Upper lobe of right lung (tissue), 1 donor: ENCODE measurements at regions not wholly inside any gene's neighbourhood (a gene's known extent, or its start where the extent isn't known, plus 50 kb on each side); places are given as distances from the start of the nearest gene placed in this dataset.

ENCODE experiments used
- ATAC-seq: fragments of 200-7000 bp; cut with Tn5 transposase; one replicate; pipeline ENCODE4 v1.9.1; 2020; ENCODE audit warnings: mild to moderate bottlenecking, moderate library complexity
- DNase-seq: peaks from one replicate; pipeline ENCODE4 v3.0.0-alpha.2; 2020
- H3K27ac ChIP-seq: fragments of 200-600 bp; one replicate; pipeline ENCODE4 v1.8.0; 2022
- H3K27me3 ChIP-seq: fragments of 200-600 bp; one replicate; pipeline ENCODE4 v1.8.0; 2022; ENCODE audit warnings: mild to moderate bottlenecking
- H3K36me3 ChIP-seq: fragments of 200-600 bp; one replicate; pipeline ENCODE4 v1.8.0; 2022
- H3K4me1 ChIP-seq: fragments of 200-600 bp; one replicate; pipeline ENCODE4 v1.8.0; 2022
- H3K4me3 ChIP-seq: fragments of 200-600 bp; one replicate; pipeline ENCODE4 v1.8.0; 2022; ENCODE audit warnings: mild to moderate bottlenecking
- H3K9me3 ChIP-seq: fragments of 200-600 bp; one replicate; pipeline ENCODE4 v1.8.0; 2022
- CTCF ChIP-seq: fragments of 200-600 bp; IDR thresholded peaks from one replicate; pipeline ENCODE4 v1.8.0; 2022; ENCODE audit warnings: antibody characterized with exemption
- intact Hi-C: fragments of 100-400 bp; cut with DNase I; formaldehyde crosslinking; loops from one replicate; pipeline ENCODE4 v1.11.0; 2022
- donor health status: DM: no; HTN: yes; CAD: no; lungs with severe emphysema.

GRCh38 chr10:111831058-111831457 lies 352.5 kb downstream of the GPAM start:
- Histone ChIP-seq H3K4me1 (no peaks in the 10 kb centered on the region), H3K27me3 (no peaks in the 10 kb centered on the region), H3K36me3 (no peaks in the 10 kb centered on the region), H3K27ac (no peak overlapping the region), H3K9me3 (no peaks in the 10 kb centered on the region), H3K4me3 (no peak overlapping the region)
- ATAC-seq, result no peak
- no peak for TF ChIP-seq CTCF
- no peak for DNase-seq
- intact Hi-C loops, result no loop called here

- no peaks in the 10 kb centered on the region for H3K36me3 ChIP-seq
- ATAC-seq (no peak), DNase-seq (no peak)
- H3K27me3 ChIP-seq, result no peaks in the 10 kb centered on the region
- H3K4me3 ChIP-seq, result no peak overlapping the region
- no peaks in the 10 kb centered on the region for H3K4me1 ChIP-seq
- no peak for TF ChIP-seq CTCF
- no peak overlapping the region for H3K27ac ChIP-seq
- no peaks in the 10 kb centered on the region for H3K9me3 ChIP-seq
- intact Hi-C loops, result no loop called here
Observed at GRCh38 chr10:111833251-111833650, 350.3 kb downstream of the GPAM start.

- Histone ChIP-seq H3K9me3 (no peaks in the 10 kb centered on the region), H3K27me3 (no peaks in the 10 kb centered on the region), H3K36me3 (no peaks in the 10 kb centered on the region), H3K27ac (no peak overlapping the region), H3K4me1 (no peaks in the 10 kb centered on the region), H3K4me3 (no peak overlapping the region)
- DNase-seq (no peak), ATAC-seq (no peak)
- no peak for TF ChIP-seq CTCF
- intact Hi-C loops, result no loop called here
Observed at GRCh38 chr10:111835574-111835973, 348.0 kb downstream of the GPAM start.

DNA sequence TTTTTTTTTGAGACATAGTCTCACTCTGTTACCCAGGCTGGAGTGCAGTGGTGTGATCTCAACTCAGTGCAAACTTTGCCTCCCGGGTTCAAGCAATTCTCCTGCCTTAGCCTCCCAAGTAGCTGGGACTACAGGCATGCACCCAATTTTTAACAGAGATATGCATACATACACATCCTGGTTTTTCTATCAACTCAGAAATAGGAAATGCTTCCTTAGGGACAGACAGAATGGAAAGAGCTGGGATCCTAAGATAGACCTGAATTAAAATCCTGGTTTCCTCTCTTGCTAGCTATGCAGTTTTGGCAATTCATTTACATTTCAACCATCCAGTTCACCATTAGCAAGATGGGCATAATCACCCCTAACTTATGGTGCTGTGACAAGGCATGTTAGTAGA lies 347.5 kb downstream of the GPAM start:
- intact Hi-C loops, result no loop called here
- Histone ChIP-seq H3K27ac (no peak overlapping the region), H3K9me3 (no peaks in the 10 kb centered on the region), H3K27me3 (no peaks in the 10 kb centered on the region), H3K4me1 (no peaks in the 10 kb centered on the region), H3K4me3 (no peak overlapping the region), H3K36me3 (no peaks in the 10 kb centered on the region)
- ATAC-seq (no peak), DNase-seq (no peak)
- TF ChIP-seq CTCF, result no peak

DNA sequence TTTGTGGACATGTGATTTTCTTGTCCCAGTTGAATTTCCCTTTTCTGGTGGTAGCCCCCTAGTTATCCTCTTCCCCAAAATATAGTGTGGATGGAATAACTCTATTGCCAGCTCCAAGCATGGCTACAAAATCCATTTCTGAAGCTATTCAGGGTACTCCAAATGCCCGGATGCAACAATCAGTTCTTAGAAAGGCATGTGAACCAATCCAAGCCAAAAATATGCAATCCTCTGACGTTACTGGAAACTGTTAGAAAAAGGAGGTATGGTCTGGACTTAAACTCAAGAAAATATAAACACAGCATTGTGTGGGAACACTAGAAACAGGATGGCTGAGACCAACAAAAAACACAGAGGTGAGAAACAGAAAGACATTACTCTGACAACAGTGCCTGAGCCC lies 347.0 kb downstream of the GPAM start:
- Histone ChIP-seq H3K9me3 (no peaks in the 10 kb centered on the region), H3K27me3 (no peaks in the 10 kb centered on the region), H3K4me1 (no peaks in the 10 kb centered on the region), H3K36me3 (no peaks in the 10 kb centered on the region), H3K4me3 (no peak overlapping the region), H3K27ac (no peak overlapping the region)
- TF ChIP-seq CTCF, result no peak
- ATAC-seq (no peak), DNase-seq (no peak)
- intact Hi-C loops, result no loop called here

DNA sequence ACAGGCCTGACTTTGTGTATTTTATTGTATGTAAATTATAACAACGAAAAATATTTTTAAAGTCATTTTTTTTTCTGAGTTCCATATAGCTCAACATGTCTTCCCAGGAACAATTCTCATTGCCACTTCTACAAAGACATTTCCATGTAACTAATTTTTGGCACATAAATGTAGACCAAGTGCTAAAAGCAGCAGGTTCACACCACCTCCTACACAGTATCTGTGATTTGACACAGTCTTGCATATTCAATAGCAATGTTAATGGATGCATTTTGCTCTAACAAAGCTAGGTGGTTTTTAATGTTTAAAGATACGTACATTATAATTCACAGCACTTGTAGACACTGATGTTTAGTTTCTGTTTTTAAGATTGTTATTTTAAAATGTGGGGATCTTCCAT lies 346.5 kb downstream of the GPAM start:
- DNase-seq (no peak), ATAC-seq (no peak)
- no peak overlapping the region for H3K4me3 ChIP-seq
- H3K9me3 ChIP-seq, result no peaks in the 10 kb centered on the region
- H3K4me1 ChIP-seq, result no peaks in the 10 kb centered on the region
- H3K36me3 ChIP-seq, result no peaks in the 10 kb centered on the region
- intact Hi-C loops, result no loop called here
- no peak for TF ChIP-seq CTCF
- H3K27ac ChIP-seq, result no peak overlapping the region
- no peaks in the 10 kb centered on the region for H3K27me3 ChIP-seq
